SKM-1 treated with dmso at 0.1 percent for 144 hours (cell line): ENCODE measurements at regions not wholly inside any gene's neighbourhood (a gene's known extent, or its start where the extent isn't known, plus 50 kb on each side); places are given as distances from the start of the nearest gene placed in this dataset.
"Not testable (repeated sequence)": the region's sequence is repeated elsewhere in the genome, so short reads cannot be mapped to it uniquely, and the experiment has no call there.

Experiments used
- DNase-seq: peaks from one replicate; lab custom pipeline; 2025; ENCODE audit not compliant: unreplicated experiment; lab: John Stamatoyannopoulos, UW

DNA sequence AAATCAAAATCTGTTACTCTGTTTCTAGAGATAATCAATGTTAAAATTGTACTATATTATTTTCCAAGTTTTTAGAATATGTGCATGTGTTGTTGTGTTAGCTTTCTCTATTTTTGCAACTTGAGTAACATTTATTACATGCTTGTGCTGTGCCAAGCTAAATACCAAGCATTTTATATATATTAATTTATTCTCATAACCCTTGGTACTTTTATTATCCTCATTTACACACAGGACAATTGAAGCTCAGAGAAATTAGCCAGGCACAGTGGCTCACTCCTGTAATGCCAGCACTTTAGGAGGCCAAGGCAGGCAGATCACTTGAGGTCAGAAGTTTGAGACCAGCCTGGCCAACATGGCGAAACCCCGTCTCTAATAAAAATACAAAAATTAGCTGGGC is 254.0 kb upstream of the DMRT1 start:
- DNase-seq, result no peak

- DNase-seq, result no peak
These were observed 252.5 kb upstream of the DMRT1 start for GRCh38 chr9:588981-589380.

- no peak for DNase-seq
These were observed 251.8 kb upstream of the DMRT1 start for GRCh38 chr9:589723-590122.

- DNase-seq, result no peak
These were observed 250.2 kb upstream of the DMRT1 start for GRCh38 chr9:591292-591691.

DNA sequence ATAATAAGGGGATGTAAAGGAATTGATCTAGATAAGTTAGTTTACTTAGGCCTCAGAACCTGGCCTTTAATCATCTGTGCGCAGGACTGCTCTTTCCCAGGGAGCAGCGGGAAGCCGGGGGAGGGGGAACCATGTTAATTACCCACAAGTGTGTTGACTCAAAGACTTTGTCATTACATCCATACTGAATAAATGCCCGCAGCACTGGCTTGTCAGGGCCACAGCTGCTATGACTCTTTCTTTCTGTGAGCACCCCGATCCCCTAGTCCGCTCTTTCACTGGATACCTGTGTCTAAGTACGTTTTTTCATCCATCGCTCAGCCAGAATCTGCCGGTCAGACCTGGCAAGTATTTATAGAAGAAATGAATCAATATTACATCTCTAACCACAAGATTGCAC is 249.3 kb upstream of the DMRT1 start:
- no peak for DNase-seq

DNA sequence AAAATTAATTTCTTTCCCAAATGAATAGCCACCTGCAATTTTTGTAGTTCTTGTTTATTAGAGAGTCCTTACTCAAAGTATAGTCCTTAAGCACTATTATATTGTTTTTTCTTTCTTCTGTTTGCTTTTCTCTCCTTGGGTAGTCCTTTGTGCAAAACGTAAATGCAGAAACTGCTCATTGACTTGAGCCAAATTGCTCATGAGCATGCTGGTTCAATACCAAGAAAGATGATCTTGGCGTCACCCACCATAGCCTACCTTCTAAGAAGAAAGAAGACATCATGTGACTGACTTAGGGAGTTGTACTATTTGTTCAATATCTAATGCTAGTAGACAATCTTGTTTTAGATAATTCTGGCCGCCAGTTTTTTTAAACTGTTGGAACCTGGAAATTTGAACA is 248.8 kb upstream of the DMRT1 start:
- no peak for DNase-seq

GRCh38 chr9:593809-594208 is 247.7 kb upstream of the DMRT1 start:
- DNase-seq, result no peak

DNA sequence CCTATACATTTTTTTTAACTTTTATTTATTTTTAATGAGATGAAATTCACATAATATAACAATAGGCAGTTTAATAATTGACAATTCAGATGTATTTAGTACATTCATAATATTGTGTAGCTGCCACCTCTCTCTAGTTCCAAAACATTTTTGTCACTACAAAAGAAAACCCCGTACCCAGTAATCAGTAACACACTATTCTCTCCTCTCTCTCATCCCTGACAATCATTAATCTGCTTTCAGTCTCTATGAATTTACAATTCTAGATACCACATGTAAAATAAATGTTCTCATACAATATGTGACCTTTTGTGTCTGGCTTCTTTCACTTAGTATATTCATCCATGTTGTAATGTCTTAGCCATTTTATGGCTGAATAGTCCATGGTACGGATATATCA is 244.8 kb upstream of the DMRT1 start:
- no peak for DNase-seq

GRCh38 chr9:600006-600405 is 241.5 kb upstream of the DMRT1 start:
- no peak for DNase-seq

GRCh38 chr9:602716-603115 is 238.8 kb upstream of the DMRT1 start:
- DNase-seq, result no peak

- no peak for DNase-seq
These were observed 238.4 kb upstream of the DMRT1 start for GRCh38 chr9:603126-603525.

GRCh38 chr9:607417-607816 is 234.1 kb upstream of the DMRT1 start:
- DNase-seq, result no peak

DNA sequence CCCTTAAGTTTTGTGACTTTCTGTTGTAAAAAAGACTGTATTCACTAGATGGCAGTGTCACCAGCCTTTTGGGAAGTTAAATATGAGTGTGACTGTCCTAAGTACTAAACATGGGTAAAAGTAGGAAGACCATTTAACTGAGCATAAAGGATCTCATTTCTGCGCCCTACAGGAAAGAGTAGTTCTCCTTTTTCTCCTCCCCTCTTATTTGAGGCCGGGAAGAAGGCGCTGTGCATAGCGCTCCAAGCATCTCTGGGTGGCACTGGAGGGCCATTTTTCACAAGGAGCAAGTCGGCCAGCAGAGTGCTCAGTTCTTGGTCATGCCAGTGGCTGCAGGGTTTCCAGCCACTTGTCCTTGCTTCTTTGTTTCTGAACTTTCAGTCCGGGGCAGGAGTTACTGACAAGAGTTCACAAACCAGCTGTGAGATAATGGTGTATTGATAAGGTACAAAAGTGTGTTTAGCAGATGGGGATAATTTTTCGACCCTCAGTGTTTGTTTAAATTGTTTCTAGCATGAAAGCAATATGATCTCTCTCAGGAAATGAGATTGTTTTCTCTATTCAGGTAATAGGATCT is 227.6 kb upstream of the DMRT1 start:
- peak; percentile 97 for DNase-seq

GRCh38 chr9:614431-614830 is 227.1 kb upstream of the DMRT1 start:
- DNase-seq, result no peak

GRCh38 chr9:615756-616155 is 225.7 kb upstream of the DMRT1 start:
- no peak for DNase-seq

DNA sequence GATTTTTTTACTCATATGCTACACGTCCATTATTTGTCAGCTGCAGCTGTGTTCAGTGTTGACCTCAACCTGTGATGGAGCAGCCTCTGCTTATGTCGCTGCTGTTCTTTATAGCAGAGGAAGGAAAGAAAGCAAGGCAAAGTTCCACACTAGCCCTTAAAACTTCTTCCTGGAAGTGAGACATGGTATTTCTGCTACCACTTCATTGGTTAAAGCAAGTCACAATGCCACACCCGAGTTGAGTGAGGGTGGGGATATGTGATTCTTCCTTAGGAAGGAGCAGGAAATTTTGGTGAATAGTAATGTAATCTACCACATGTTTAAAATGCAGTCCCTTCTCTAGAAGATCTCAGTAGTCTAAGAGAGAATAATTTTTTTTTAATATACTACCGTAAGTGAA is 224.8 kb upstream of the DMRT1 start:
- no peak for DNase-seq

DNA sequence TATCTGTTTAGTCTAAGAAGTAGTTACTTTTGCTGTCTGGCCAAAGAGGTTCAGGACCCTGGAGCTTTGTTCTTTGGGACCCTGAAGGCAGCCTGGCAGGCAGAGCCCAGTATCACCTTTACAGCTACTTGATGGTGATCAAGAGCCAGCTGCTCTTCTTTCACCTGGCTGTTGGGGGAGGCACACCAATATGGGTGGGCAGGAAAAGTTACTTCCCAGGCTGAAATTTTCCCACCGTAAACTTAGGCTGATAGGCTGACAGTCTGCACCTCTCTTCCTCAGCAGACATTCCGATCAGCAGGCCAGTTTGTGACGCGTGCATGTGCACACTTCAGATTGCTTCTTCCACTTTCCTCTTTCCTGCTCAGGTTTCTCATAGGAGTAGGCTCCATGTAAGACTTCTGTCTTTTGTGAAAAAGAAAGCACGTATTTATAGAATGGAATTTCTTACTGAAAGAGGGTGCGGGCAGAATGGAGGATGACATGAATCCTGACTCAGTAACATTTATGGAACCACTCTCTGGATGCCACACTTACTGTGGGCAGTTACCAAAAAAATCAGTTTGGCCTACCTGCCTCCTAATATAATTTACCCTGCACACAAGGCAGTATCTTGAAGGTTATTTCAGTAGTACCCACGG is 223.9 kb upstream of the DMRT1 start:
- DNase-seq, result no peak

GRCh38 chr9:618478-618877 is 223.0 kb upstream of the DMRT1 start:
- no peak for DNase-seq

DNA sequence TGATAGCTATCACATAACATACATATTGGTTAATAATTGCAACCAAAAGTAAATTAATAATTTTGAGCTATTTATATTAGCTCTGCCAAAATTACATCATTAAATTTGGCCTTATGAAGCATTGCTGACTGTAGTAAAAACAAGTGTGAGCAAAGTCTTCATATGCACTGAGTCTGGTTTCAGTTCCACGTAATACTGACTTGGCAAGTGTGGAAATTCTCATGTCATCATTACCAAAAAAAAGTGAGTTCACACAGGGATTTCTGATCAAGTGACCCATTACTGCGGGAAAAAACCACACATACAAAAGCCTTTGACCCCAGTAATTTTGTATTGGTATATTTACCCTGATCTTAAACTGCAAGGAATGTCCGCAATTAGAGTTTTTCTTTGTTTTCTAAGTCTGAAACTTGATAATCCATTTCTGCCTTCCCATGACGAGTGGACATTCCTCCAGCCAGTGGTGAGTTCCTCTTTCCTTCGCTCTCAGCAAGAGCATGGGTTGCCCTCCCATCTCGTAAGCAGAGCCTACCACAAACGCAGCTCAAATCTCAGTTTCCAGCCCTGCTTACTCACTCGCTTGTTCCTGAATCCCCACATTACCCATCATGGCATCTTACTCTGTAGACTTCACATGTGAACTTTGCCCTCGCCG is 220.2 kb upstream of the DMRT1 start:
- peak; percentile 14 for DNase-seq

DNA sequence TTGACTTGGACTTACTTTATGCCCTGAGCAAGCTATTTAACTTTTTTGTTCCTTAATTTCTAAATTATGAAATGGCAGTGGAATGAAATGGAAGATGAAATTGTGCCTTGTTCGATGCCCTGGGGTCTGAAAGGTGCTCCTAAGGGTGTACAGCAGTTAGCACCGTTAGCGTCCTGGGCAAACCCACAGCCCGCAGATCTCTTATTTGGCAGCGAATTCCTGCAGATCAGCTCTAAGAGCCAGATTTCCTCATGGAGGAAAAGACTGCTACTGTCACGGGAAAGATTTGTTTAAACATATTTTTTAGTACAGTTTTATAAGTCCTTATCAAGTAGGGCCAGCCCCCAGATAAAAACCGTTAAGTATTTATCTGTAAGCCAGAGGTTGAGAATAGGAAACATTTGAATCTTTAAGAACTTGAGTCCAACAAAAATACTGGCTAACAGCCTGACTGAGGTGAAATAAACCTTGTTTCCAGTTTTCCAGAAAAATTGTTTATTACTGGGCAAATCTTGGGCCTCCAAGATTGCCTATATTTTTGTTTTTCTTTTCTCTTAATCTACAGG is 216.5 kb upstream of the DMRT1 start:
- no peak for DNase-seq

DNA sequence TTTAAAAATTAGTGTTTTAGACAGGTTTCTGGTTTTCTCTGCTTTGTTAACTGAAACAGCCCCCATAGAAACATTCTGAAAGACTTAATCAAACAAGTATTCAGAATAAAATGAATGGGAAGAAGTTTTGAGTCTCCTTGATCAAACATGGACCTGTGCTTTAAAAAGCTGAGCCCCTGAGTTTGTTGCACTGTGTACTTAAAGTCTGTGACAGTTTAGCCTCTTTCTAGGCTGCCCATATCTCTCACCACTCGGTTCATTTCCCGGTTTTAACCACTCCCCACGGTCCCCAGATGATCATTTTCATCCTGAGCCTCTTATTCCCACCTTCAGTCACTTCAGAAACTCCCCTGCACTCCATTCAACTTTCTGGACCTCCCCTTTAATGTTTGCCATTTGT is 215.9 kb upstream of the DMRT1 start:
- no peak for DNase-seq

DNA sequence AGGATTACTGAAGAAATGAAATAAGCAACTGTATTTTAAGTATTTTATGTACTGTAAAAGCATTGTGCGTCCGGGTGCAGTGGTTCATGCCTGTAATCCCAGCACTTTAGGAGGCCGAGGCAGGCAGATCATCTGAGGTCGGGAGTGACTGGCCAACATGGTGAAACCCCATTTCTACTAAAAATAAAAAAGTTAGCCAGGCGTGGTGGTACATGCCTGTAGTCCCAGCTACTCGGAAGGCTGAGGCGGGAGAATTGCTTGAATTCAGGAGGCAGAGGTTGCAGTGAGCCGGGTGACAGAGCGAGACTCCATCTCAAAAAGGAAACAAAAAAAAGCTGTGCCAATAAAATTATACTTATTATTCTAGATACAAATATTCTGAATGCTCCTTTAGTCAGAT is 215.4 kb upstream of the DMRT1 start:
- DNase-seq, result not testable (repeated sequence)
